Islet precursor cell (in vitro differentiated cells): ENCODE measurements at regions not wholly inside any gene's neighbourhood (a gene's known extent, or its start where the extent isn't known, plus 50 kb on each side); places are given as distances from the start of the nearest gene placed in this dataset.
"Not testable (repeated sequence)": the region's sequence is repeated elsewhere in the genome, so short reads cannot be mapped to it uniquely, and the experiment has no call there.

ENCODE experiments used
- DNase-seq: peaks from one replicate; pipeline ENCODE4 v3.0.0-alpha.2; 2018

DNA sequence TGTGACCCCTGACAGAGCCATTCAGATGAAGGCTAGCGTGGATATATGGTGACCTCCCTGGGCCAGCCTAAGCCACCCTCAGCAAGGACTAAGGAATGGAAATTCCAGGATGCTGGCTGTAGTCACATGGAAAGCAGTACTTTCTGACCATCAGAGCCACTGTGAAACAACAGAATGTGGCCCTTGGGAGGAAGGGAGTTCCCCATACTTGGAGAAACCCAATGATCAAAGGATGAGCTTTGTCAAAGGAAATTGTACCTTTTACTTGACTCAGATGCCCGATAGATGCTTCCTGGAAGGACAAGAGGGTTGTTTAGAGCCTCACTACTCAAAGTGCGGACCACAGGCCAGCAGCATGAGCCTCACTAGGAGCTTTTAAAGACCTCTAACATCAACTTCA, 484.5 kb upstream of the PROK2 start:
- DNase-seq = no peak

DNA sequence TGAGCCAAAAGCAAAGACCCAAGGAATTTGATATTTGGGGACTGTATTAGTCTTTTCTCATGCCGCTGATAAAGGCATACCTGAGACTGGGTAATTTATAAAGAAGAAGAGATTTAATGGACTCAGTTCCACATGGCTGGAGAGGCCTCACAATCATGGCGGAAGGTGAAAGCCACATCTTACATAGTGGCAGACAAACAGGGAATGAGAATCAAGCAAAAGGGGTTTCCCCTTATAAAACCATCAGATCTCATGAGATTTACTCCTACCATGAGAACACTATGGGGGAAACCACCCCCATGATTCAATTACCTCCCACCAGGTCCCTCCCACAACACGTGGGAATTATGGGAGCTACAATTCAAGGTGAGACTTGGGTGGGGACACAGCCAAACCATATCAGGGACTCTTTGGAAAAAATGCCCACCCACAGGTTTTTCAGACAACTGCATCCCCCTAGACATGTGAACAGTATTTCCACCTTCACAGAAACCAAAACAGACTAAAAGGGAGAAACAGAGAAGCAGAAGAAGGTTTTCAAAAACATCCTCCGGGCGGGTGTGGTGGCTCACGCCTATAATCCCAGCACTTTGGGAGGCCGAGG, 482.1 kb upstream of the PROK2 start:
- DNase-seq = not testable (repeated sequence)

DNA sequence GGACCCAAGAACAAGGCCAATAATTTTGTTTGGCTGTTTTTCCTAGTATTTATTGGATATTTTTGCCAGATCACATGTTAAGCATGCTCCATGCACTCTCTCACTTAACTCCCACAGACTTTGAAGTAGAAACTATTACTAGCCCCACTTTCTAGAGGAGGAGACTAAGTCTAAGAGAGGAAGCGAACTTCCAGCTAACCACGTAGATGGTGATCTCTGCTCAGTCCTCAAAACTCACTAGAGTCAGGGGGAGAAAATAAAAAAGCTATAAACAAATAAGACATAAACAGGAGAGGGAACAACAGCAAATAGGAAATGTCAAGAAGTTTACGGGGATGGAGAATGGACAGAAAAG, 481.0 kb upstream of the PROK2 start:
- no peak for DNase-seq

DNA sequence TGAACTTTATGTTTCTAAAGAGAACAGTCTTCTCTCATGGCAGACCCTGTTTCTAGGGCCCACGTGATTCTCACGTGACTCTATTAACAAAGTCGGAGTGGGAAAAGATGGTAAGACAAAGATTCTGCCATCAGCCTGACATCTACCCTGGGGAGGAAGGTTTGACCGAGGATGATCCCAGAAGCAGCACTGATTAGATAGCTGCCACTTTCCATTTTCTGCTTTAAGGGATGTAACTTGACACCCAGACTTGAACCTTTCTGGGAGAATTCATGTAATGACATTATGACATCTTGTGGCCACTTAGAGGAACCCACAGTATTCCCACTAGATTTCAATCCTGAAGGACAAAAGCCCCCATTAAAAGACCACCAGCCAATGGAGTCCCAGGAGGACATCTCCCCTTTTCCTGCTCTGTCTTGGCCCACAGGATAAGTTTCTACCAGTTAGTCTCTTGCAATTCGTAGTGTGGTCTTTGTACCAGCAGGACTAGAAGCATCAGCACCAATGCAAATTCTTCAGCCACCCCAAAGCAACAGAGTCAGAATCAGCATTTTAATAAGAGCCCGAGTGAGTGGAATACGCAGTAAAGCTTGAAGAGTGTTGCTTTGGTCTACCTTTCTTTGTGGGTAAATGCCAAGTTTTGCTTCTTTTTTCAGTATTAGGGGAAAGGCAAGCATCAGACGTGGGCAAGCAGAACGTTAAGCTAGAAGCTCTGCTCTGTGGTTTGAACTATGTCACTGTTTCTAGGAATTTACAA, 480.5 kb upstream of the PROK2 start:
- DNase-seq = no peak

DNA sequence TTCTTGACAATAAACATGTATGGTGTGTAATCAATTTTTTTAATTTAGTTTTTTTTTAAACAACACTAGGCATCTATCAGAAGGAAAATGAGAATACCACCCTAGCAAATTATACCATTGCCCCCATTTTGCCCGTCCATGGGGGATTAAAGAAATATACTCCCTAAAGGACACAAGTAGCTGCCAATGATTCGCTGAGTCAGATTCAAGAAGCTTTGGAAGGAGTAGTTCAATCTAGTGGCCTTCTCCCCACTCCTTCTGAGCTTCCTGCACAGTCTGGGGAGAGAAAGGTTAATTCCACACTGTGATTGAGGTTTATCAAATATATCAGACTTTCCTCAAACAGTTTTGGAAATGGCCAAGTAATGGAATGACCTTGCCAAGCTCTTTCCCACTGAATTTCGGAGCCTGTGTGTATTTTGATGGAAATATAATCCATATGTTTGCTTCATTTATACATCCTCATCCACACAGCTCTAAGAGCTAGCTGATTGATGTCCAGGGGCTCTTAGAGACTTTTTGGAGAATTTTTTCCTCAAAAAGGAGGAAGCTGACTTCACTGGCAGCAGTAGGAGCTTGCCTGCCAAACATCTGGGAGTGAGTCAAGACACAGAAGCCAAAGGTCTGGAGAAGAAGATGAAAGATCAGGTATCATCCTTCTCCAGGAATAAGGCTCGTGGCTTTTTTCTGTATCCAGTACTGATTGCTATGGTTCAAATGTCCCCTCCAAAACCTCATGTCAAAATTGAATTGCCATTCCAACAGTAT, 478.5 kb upstream of the PROK2 start:
- DNase-seq = no peak

DNA sequence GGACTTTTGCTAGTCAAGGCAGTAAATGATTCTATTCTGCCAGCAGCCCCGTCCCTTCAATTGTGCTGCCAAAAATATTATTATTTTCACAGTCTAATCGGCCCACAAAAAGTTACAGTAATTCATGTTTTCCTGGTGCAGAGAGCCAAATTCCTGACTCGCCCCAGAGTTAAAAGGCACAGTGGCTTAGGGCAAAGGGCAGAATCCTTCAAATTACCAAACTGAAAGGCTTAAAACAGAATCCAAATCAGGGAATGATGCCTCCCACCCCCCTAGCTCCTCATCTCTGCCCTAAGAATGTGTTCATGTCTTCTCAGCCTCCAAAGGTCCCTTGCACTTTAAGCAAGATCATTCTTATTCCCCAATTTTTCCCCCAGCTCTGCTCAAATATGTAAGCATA, 477.8 kb upstream of the PROK2 start:
- no peak for DNase-seq

DNA sequence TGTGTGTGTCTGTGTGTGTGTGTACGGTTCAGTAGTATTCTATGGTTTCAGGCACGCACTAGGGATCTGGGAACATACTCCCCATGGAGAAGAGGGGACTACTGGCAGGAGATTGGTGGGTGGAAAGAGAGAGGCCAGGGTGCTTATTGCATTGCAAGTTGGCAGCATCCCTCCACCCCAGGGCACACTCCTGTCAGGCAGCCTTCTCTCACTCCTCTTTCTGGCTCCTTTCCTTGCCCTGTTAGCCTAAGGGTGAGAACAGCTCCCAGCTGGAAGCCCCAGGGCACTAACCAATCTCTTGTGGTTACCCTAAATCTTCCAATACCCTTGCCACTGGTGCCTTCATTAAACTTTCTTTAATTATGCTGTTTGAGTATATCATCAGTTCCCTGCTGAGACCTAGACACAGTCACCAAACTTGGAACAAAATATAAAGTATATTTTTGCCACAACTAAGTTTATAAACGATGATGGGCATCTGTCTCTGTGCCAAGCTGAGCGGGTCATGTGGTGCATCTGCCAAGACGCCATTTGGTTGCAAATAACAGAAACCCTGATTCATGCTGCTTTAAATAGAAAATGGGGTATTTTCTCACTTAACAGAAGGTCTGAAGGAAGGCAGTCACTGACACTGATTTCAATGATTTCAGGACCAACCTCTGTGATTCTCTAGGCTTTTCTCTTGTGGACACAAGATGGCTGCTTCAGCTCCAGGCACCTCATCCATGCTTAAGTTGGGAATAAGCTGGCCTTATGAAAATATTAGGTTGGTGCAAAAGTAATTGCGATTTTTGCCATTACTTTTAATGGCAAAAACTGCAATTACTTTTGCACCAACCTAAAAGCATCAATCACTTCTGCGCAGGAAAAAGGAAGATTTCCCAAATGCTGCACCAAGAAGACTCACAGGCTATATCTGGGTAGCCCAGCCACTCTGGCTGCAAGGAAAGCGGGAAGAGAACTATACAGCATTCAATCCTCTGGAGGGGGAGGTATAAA, 476.9 kb upstream of the PROK2 start:
- DNase-seq = no peak

DNA sequence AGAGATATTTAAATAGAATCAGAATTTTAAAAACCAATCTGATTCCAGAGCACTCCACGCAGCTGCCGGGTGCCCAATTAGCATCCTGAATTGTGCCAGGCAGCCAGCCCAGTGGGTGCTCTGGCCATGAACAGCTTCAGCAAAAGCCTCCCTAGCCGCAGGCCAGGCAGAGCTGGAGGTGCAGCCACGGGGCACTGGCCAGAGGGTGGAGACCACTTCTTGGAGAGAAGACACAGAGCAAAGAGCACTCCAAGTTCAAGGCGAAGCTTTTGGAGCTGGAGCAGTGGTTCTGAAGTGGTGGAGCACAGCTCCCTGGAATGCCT, 475.6 kb upstream of the PROK2 start:
- DNase-seq = no peak

DNA sequence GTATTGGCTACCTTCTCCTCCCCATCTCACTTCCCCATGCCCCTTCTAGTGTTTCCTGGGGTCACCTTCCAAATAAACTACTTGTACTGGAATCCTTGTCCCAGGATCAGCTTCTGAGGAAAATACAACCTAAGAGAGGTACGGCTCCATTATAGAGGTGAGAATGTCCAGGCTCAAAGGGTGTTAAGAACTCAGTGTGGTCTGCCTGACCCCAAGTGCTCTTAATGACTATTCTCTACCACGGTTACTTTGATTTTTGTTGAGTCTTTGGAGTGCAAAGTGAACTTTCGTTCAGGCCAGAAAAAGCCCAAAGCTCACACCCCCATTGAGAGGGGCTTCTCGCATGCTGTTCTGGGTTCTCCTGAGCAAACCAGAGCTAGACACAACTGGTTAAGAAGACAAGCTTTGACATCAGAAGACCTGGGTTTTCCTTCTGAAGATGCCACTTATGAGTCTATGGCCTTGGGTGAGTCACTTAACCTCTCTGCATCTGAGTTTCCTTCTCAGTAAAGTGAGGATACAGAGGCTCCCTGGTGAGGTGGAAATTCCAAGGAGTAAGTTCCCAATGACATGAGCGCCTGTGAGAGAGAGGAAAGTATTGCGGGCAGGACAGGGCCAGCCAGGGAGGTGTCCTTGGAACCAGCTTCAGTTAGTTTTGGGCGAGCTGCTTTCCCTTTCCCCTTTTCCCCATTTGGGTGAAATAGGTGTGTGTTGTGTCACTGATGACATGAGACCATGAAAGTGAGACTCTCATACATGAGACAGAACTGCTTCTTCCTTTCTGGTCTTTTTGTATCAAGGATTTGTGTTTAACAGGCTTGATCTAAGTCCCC, 475.0 kb upstream of the PROK2 start:
- no peak for DNase-seq

DNA sequence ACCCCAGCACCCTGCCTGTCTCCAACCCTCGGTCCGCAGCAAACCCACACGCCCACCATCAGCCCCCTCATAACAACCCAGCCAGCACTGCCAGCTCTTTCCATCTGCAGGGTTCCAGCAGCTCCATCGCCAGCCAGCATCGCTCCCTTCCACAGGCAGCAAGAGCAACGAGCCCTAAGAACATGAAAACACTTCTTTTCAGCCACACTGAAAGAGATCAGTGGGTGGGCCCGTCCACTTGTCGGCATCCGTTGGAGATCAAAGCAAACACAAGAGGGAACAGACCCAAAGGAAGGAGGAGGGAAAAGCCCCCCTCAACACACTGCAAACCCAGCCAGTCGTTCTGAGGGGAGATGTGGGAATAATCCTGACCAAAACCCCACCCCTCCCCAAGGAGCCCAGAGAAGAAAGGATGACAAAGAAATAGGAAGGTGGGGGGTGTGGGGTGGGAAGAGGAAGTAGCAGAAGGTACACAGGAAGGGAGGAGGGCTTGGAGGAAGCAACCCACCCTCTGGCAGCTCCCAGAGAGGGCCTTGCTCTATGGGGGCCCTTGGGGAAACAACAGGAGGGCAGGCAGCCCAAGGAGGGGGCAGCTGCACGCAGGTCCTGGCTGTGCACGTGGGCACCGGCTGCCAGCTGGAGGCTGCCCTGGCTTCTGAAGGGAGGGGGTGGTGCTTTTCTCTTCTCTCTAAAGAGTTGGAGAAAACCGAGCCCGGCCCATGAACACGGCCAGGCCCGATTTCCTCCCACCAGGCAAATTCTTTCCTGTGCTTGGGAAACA, 473.6 kb upstream of the PROK2 start:
- DNase-seq = no peak

DNA sequence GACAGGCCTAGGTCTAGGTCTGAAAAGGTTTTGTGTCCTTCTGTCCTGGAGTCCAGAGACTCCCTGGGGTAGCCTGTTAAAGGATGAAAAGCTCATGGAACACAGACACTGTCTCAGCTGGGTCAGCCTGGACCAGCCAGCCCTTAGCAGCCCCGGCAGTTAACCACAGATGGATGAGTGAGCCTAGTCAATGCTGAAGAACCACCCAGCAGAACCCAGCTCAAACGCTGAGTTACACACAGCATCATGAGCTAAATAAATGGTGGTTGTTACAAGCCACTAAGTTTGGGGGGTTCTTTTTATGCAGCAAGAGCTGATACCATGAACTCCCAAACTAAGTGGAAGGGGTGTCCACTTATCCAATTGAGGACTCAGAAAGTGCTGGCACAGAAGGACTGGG, 472.8 kb upstream of the PROK2 start:
- no peak for DNase-seq

DNA sequence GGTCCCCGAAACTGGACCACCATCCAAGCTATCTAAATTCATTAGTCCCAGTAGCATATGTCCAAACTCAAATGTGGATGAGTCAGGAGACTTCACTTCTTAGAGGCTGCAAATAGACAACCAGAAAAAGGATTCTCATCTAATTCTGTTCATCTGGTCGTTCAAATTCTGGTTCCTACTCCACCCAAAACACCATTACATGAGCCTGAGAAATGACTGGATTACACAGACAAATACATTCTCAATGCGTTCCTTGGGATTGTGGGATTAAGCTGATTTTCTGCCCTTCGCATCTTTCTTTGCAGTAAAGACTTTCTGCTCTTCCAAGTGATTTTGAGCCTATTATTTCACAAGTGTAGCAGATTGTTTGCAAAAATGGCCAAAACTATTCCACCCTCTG, 472.3 kb upstream of the PROK2 start:
- no peak for DNase-seq

DNA sequence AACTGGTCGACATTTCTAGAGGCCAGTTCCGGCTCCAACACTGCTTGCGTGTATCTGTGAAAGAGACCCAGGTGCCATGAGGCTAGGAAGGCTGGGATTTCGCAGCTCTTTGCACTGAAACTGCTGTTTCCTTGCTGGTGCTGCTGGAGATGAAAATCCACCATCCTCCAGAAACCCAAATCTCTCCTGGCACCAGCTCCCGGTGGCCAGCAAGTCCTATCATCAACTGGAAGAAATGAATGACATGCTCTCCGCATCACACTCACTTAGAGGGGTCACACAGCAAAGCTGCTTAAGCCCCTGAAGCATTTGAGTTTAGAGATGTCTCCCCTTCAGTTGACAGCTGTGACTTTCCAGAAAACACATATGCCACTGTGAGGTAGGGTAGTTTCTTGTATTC, 471.8 kb upstream of the PROK2 start:
- no peak for DNase-seq

DNA sequence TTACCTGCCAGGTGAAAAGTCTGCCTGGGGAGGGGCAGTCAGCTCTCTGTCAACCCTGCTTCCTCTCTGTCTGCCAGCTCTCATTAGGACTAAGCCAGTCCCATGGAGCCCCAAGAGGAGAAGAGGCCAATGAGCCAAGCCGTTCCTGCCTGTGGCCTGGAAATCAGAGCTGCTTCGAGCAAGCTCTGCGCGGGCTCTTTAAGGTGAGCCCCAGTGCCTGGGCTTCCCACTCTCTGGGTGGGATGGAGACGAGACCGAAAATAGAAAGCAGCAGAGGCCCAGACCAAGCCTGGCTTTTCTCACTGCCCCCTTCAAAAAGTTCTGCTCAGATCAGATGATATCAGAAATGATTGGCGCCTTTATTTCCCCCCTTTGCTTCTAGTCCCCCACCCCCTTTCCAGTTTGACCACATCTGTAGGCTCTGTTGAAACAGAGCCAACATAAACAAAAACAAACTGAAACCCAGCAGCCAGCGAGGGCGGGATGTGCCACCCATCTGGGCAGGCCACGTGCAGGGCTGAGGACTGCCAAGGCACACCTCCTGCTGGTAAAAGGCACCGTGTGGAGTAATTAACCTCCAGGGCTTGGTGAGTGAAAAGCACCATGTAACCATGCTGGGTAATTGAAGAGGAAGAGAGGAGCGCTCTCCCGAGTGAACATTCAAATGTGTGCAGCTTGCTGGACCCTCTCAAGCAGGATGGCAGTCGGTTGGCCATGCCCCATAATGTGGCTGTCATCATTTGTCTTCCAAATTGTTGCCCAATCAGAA, 471.0 kb upstream of the PROK2 start:
- no peak for DNase-seq

DNA sequence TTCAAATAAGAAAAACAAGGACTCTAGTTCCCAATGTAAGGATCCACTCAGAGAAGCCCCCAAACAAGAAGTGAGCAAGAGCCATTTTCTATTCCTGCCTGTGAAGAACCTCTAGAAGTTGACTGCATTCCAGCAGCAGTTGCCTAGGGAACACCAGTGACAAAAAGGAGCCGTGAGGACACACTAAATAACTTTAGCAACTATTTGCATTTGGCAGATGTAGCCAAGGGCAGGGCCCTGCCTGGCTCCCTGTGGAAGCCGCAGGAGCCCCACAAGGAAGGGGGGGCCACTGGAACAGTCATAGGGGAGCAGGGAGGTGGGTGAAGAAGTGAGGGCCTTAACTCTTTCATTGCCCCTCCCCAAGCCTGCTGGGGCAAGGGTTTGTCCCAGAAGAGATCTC, 470.2 kb upstream of the PROK2 start:
- no peak for DNase-seq

DNA sequence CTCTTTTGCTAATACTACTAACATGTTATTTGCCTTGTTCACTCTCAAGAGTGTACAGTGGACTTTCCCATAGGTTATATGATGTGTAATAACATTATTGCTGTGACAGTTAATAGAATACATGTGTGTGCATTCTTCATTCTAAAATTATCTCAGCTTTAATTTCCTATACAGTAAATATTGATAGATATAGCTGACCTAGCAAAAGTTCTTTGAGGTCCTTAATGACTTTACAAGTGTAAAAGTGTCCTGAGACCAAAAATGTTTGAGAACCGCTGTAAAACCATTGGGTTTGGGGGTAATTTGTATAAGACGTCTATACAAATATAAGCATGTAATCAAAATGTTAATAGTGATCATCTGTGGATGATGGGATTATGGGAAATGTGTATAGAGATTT, 469.5 kb upstream of the PROK2 start:
- no peak for DNase-seq

DNA sequence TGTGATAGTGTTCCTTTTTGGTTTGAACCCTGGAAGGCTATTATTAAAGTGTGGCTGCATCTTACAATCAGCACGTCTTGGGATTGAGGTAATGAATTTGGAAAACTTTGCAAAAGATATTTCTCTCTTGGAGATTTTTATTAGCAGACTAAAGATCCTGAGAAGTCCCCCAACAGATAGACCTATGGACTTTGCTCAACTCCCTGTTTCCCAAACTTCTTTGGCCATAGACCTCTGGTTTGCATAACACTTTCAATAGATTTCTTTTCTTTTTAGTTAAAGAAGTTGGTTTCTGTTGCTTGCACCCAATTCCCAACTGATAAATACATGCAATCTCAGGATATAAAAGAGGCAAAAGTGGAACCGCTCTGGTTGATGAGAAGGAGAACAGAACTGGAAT, 465.8 kb upstream of the PROK2 start:
- no peak for DNase-seq

DNA sequence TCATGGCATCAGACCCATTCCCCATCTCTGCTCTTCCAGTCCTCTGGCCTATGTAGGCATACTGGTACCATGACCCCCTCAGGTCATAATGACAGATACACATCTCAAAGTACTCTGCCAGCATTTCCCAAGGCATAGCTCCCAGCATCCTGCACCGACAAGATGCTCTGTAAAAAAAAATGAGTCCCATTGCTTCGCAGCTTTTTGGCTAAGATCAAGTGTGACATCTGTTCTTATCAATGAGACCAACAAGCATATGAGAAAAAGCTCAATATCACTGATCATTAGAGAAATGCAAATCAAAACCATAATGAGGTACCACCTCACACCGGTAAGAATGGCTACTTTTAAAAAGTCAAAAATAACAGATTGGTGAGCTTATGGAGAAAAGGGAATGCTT, 463.9 kb upstream of the PROK2 start:
- DNase-seq = no peak

DNA sequence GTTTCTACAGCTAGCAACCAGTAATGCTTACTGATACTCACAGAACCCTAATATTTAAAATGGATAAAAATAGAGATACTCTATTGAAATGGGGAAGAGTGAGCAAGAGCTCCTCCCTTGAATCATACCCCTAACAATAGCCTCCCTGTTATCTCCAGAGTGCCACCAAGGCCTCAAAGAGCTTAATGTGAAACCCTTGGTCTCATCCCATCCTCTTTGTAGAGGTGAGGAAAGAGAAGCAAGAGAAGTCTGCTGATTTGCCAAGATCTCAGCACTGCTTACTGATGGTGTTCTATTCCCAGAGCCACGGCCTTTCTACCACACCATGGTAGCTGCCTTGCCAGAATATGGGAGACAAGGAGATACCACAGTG, 463.4 kb upstream of the PROK2 start:
- DNase-seq = no peak

DNA sequence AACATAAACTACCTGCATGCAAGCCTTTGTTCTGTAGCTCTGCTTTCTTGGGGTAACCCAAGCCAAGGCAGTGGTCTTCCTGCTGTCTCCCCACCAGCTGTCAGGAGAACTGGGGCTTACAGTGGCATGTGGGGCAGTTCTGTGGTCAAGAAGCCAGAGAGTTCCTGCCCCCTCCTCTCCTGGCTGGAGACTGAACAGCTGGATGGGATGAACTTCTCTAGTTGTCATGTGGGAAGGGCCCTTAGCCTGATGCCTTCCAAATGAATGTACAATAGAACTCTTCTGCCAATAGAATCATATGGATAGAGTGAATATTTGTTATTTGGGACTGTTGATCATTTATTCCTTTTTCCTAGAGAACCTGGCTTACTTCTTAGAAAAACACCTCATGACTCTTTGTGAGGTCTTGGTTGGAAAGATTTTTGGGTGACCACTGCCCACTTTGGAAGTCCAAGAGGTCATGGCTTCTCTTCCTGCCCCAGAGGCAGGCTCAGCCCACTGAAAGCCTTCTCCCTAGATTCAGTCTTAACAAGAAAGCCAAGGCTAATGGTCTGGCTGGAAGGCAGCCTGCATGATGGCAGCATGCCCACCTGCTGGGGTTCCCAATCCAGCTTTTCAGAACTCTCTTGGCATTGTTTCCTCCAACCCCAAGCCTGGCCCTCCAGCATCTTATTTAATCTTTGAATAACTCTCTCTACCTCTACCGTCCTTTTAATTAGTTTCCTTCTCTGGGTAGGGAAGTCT, 462.9 kb upstream of the PROK2 start:
- DNase-seq = no peak
